Astrocyte (in vitro differentiated cells and primary cell): ENCODE measurements at regions not wholly inside any gene's neighbourhood (a gene's known extent, or its start where the extent isn't known, plus 50 kb on each side); places are given as distances from the start of the nearest gene placed in this dataset.

ENCODE experiments used
- EZH2 ChIP-seq: IDR thresholded peaks from 2 replicates; pipeline ENCODE4 v1.6.1; 2012; ENCODE audit warnings: mild to moderate bottlenecking, low read length, inconsistent platforms; ENCODE audit not compliant: insufficient read depth
- TF ChIP-seq, protein P1 (sequence below): IDR thresholded peaks from 2 replicates; pipeline ENCODE4 v1.5.1; 2011; ENCODE audit warnings: low read depth, mild to moderate bottlenecking, inconsistent platforms, low read length, moderate library complexity; ENCODE audit not compliant: insufficient read depth

- no peak for TF ChIP-seq EZH2
- TF ChIP-seq, protein P1, sequence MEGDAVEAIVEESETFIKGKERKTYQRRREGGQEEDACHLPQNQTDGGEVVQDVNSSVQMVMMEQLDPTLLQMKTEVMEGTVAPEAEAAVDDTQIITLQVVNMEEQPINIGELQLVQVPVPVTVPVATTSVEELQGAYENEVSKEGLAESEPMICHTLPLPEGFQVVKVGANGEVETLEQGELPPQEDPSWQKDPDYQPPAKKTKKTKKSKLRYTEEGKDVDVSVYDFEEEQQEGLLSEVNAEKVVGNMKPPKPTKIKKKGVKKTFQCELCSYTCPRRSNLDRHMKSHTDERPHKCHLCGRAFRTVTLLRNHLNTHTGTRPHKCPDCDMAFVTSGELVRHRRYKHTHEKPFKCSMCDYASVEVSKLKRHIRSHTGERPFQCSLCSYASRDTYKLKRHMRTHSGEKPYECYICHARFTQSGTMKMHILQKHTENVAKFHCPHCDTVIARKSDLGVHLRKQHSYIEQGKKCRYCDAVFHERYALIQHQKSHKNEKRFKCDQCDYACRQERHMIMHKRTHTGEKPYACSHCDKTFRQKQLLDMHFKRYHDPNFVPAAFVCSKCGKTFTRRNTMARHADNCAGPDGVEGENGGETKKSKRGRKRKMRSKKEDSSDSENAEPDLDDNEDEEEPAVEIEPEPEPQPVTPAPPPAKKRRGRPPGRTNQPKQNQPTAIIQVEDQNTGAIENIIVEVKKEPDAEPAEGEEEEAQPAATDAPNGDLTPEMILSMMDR: no peak
Observed at GRCh38 chr17:77315551-77316190, 174.9 kb downstream of the SEC14L1 start.
